H1 (cell line): ENCODE measurements at regions not wholly inside any gene's neighbourhood (a gene's known extent, or its start where the extent isn't known, plus 50 kb on each side); places are given as distances from the start of the nearest gene placed in this dataset.

ENCODE experiments used
- CTCF ChIA-PET: fragments of 300-600 bp; sonication (Branson Sonifier 250); formaldehyde crosslinking; loops from one replicate; lab custom pipeline; 2021; ENCODE audit not compliant: partially characterized antibody; lab: Charles Lee
- POLR2A ChIA-PET: fragments of 300-600 bp; sonication (Branson Sonifier 250); formaldehyde crosslinking; loops from one replicate; lab custom pipeline; 2021; ENCODE audit warnings: inconsistent platforms; ENCODE audit not compliant: partially characterized antibody; lab: Charles Lee
- DNase-seq, 2 experiments: peaks; one replicate each; pipeline versions ENCODE4 v3.0.0 to v3.0.0-alpha.2; 2010 to 2022; ENCODE audit warnings: low spot score in 2 of 2, low read depth in 1 of 2, mixed read lengths in 1 of 2
- FAIRE-seq: peaks from 2 replicates; lab custom pipeline; 2011; peaks lifted over from hg19 to GRCh38; lab: Jason Lieb, UNC
- H2AFZ ChIP-seq: 2 replicates; pipeline ENCODE4 v1.8.1; 2012; ENCODE audit warnings: low read length, inconsistent platforms
- H2AK5ac ChIP-seq: 2 replicates; pipeline ENCODE4 v1.6.1; 2013; ENCODE audit warnings: low read depth, low read length
- H2BK120ac ChIP-seq: replicated peaks from 2 replicates; pipeline ENCODE3; 2013; ENCODE audit warnings: low read depth, low read length, inconsistent platforms
- H2BK12ac ChIP-seq: 2 replicates; pipeline ENCODE4 v1.6.1; 2013; ENCODE audit warnings: low read depth, low read length
- H2BK15ac ChIP-seq: 2 replicates; pipeline ENCODE4 v1.6.1; 2013; ENCODE audit warnings: low read length
- H2BK20ac ChIP-seq: 2 replicates; pipeline ENCODE4 v1.6.1; 2013; ENCODE audit warnings: low read length
- H2BK5ac ChIP-seq: 2 replicates; pipeline ENCODE4 v1.6.1; 2013; ENCODE audit warnings: low read depth, low read length
- H3K14ac ChIP-seq: 2 replicates; pipeline ENCODE4 v1.6.1; 2013; ENCODE audit warnings: inconsistent platforms; ENCODE audit not compliant: insufficient read length
- H3K18ac ChIP-seq: 2 replicates; pipeline ENCODE4 v1.6.1; 2013; ENCODE audit warnings: low read length; ENCODE audit errors: extremely low read depth
- H3K23ac ChIP-seq: 2 replicates; pipeline ENCODE4 v1.6.1; 2013; ENCODE audit warnings: inconsistent platforms; ENCODE audit not compliant: insufficient read length
- H3K23me2 ChIP-seq: 2 replicates; pipeline ENCODE4 v1.6.1; 2013; ENCODE audit warnings: low read depth, low read length
- H3K27ac ChIP-seq: 2 replicates; pipeline ENCODE4 v1.6.1; 2011; ENCODE audit warnings: low read depth, low read length, inconsistent platforms
- H3K27me3 ChIP-seq, 4 experiments: replicated peaks in 1 of 4; 1 replicate in 1 of 4; 2 replicates in 3 of 4; pipeline versions ENCODE4 v1.6.1 to v1.8.1; 2011 to 2013; ENCODE audit warnings: low read length in 3 of 4, mild to moderate bottlenecking in 3 of 4, inconsistent platforms in 2 of 4, mixed read lengths in 2 of 4, moderate library complexity in 1 of 4; ENCODE audit not compliant: control insufficient read depth in 3 of 4, insufficient read depth in 3 of 4; ENCODE audit errors: extremely low read depth in 1 of 4
- H3K36me3 ChIP-seq, 4 experiments: 2 replicates each; pipeline versions ENCODE4 v1.6.1 to v1.8.1; 2011 to 2013; ENCODE audit warnings: mild to moderate bottlenecking in 4 of 4, low read length in 3 of 4, moderate library complexity in 2 of 4, control low read depth in 1 of 4, inconsistent platforms in 1 of 4; ENCODE audit not compliant: insufficient read depth in 4 of 4, control insufficient read depth in 2 of 4
- H3K4ac ChIP-seq: replicated peaks from 2 replicates; pipeline ENCODE3; 2013; ENCODE audit warnings: low read length, low read depth, mixed read lengths, inconsistent platforms; ENCODE audit not compliant: insufficient read length
- H3K4me1 ChIP-seq, 4 experiments: replicated peaks in 1 of 4; 1 replicate in 1 of 4; 2 replicates in 3 of 4; pipeline versions ENCODE4 v1.6.1 to v1.8.1; 2011 to 2013; ENCODE audit warnings: low read length in 3 of 4, inconsistent platforms in 2 of 4, mixed read lengths in 1 of 4; ENCODE audit not compliant: insufficient read depth in 4 of 4, control insufficient read depth in 3 of 4
- H3K4me2 ChIP-seq, 2 experiments: 2 replicates each; pipeline versions ENCODE4 v1.6.1 to v1.8.1; 2011 to 2013; ENCODE audit warnings: low read depth in 2 of 2, low read length in 2 of 2, control low read depth in 1 of 2, inconsistent platforms in 1 of 2, mild to moderate bottlenecking in 1 of 2; ENCODE audit not compliant: insufficient read depth in 1 of 2
- H3K4me3 ChIP-seq, 4 experiments: fragments of 200-600, 300-600 bp in 1 of 4; sonication (generic), shearing (Covaris generic), sonication (Bioruptor Twin) in 1 of 4; 2 replicates each; pipeline versions ENCODE4 v1.5.1 to v1.8.1; 2011 to 2016; ENCODE audit warnings: low read length in 4 of 4, low read depth in 3 of 4, control low read depth in 2 of 4, inconsistent platforms in 2 of 4, mild to moderate bottlenecking in 2 of 4, mixed read lengths in 1 of 4, moderate library complexity in 1 of 4; ENCODE audit not compliant: insufficient read depth in 2 of 4; ENCODE audit errors: extremely low read depth in 1 of 4
- H3K56ac ChIP-seq: replicated peaks from 2 replicates; pipeline ENCODE3; 2013; ENCODE audit warnings: low read depth, mild to moderate bottlenecking, mixed read lengths, low read length, inconsistent platforms; ENCODE audit not compliant: insufficient read length
- H3K79me1 ChIP-seq: 2 replicates; pipeline ENCODE4 v1.6.1; 2013; ENCODE audit warnings: low read depth, low read length, control low read depth
- H3K79me2 ChIP-seq, 2 experiments: 2 replicates each; pipeline versions ENCODE4 v1.6.1 to v1.8.1; 2012 to 2013; ENCODE audit warnings: low read length in 2 of 2, mild to moderate bottlenecking in 2 of 2, inconsistent platforms in 1 of 2; ENCODE audit not compliant: insufficient read depth in 2 of 2, control insufficient read depth in 1 of 2
- H3K9ac ChIP-seq, 4 experiments: replicated peaks in 1 of 4; 1 replicate in 1 of 4; 2 replicates in 3 of 4; pipeline versions ENCODE4 v1.6.1 to v1.8.1; 2011 to 2013; ENCODE audit warnings: low read depth in 3 of 4, low read length in 3 of 4, control low read depth in 2 of 4, mild to moderate bottlenecking in 2 of 4, moderate library complexity in 2 of 4, inconsistent platforms in 1 of 4; ENCODE audit errors: extremely low read depth in 1 of 4
- H3K9me3 ChIP-seq, 2 experiments: 2 replicates each; pipeline versions ENCODE4 v1.6.1 to v1.8.1; 2012 to 2013; ENCODE audit warnings: mild to moderate bottlenecking in 2 of 2, moderate library complexity in 2 of 2, control low read depth in 1 of 2, inconsistent platforms in 1 of 2, low read depth in 1 of 2, low read length in 1 of 2, mixed read lengths in 1 of 2; ENCODE audit not compliant: insufficient read depth in 2 of 2
- H4K20me1 ChIP-seq, 2 experiments: replicated peaks in 1 of 2; 2 replicates each; pipeline versions ENCODE3 to v1.8.1; 2011 to 2013; ENCODE audit warnings: inconsistent platforms in 2 of 2, low read length in 2 of 2, mild to moderate bottlenecking in 1 of 2; ENCODE audit not compliant: insufficient read depth in 2 of 2, control insufficient read depth in 1 of 2
- H4K5ac ChIP-seq: 2 replicates; pipeline ENCODE4 v1.6.1; 2013; ENCODE audit warnings: low read length, low read depth, mixed read lengths, inconsistent platforms; ENCODE audit not compliant: insufficient read length
- H4K8ac ChIP-seq: 2 replicates; pipeline ENCODE4 v1.8.0; 2013; ENCODE audit warnings: mild to moderate bottlenecking, moderate library complexity, low read length, inconsistent platforms; ENCODE audit not compliant: insufficient read depth; ENCODE audit errors: extremely low read depth
- H4K91ac ChIP-seq: replicated peaks from 2 replicates; pipeline ENCODE3; 2013; ENCODE audit warnings: low read length, mixed read lengths, inconsistent platforms; ENCODE audit not compliant: insufficient read length
- CEBPB ChIP-seq: IDR thresholded peaks from 2 replicates; pipeline ENCODE4 v1.6.1; 2012; ENCODE audit warnings: low read depth, low read length
- EZH2 ChIP-seq: fragments of 200-600 bp; sonication (generic); IDR thresholded peaks from 2 replicates; pipeline ENCODE4 v1.7.1; 2012; ENCODE audit warnings: low read depth, mild to moderate bottlenecking, moderate library complexity, low read length, inconsistent platforms; ENCODE audit not compliant: severe bottlenecking
- RNF2 ChIP-seq: fragments of 200-900, 300-1000 bp; sonication (generic); IDR thresholded peaks from 2 replicates; pipeline ENCODE4 v1.7.1; 2016; ENCODE audit warnings: borderline replicate concordance, low read depth, mild to moderate bottlenecking, antibody characterized with exemption, low read length; ENCODE audit not compliant: poor library complexity, severe bottlenecking; ENCODE audit errors: missing control alignments
- SAP30 ChIP-seq: fragments of 300-600 bp; sonication (generic); IDR thresholded peaks from 2 replicates; pipeline ENCODE4 v1.7.1; 2012; ENCODE audit warnings: low read length, moderate library complexity, mild to moderate bottlenecking, inconsistent platforms; ENCODE audit not compliant: insufficient read depth, insufficient replicate concordance
- SP2 ChIP-seq: IDR thresholded peaks from 2 replicates; pipeline ENCODE4 v1.6.1; 2012; ENCODE audit warnings: mild to moderate bottlenecking, low read length, inconsistent platforms
- WGBS, 2 experiments: shearing (Covaris generic) in 1 of 2; methylation state at CpG; one replicate each; pipeline versions ENCODE4 v1.1.6 to v1.1.7; 2013 to 2015; ENCODE audit warnings: low lambda C conversion rate in 2 of 2, mixed read lengths in 2 of 2, inconsistent platforms in 1 of 2, low coverage in 1 of 2, missing lambda C conversion rate in 1 of 2; ENCODE audit not compliant: insufficient replicate concordance in 2 of 2, insufficient coverage in 1 of 2, insufficient read length in 1 of 2; ENCODE audit errors: extremely low coverage in 1 of 2, missing lambda C conversion rate in 1 of 2; 5-methylcytosine and 5-hydroxymethylcytosine counted together

- Histone ChIP-seq H3K79me2 (no peaks in the 10 kb centered on the region), H3K79me1 (no peaks in the 10 kb centered on the region), H2AK5ac (no peak overlapping the region), H3K14ac (no peak overlapping the region), H2BK20ac (no peak overlapping the region), H3K9me3 (peaks cover 4 to 33% of the 10 kb centered on the region in 2 experiments), H3K56ac (no peak overlapping the region), H4K20me1 (peaks cover 0 to 1% of the 10 kb centered on the region in 2 experiments), H3K4me3 (no peak overlapping the region), H3K23ac (no peak overlapping the region), H3K23me2 (peaks cover 2% of the 10 kb centered on the region; the same call in 1 of the 2 replicates), H2BK5ac (no peak overlapping the region), H2AFZ (no peak overlapping the region), H2BK12ac (no peak overlapping the region), H3K9ac (no peak overlapping the region), H3K27me3 (peaks cover 0 to 10% (median 2%) of the 10 kb centered on the region in 4 experiments; a peak in 4 of 7 replicates), H3K27ac (no peak overlapping the region), H3K36me3 (no peaks in the 10 kb centered on the region), H4K8ac (no peak overlapping the region), H2BK15ac (no peak overlapping the region), H3K4me2 (no peak overlapping the region), H3K4ac (no peak overlapping the region), H4K5ac (no peak overlapping the region), H4K91ac (no peak overlapping the region), H3K18ac (no peak overlapping the region), H2BK120ac (no peak overlapping the region), H3K4me1 (no peaks in the 10 kb centered on the region; a peak in 2 of 7 replicates)
- ChIA-PET POLR2A (no interaction called here), CTCF (interaction anchor here (0.7 to 3.0 kb wide), 4 partner anchors 14 to 125 kb away, joined by 3 to 17 read pairs (median 4); no protein-coding TSS in a partner anchor)
- FAIRE-seq (no peak), DNase-seq (no peak)
- TF ChIP-seq SAP30 = no peak
- no peak for TF ChIP-seq CEBPB
- no peak for TF ChIP-seq SP2
- TF ChIP-seq EZH2 = no peak
- no peak for TF ChIP-seq RNF2
- 78% methylated on average over 6 of the region's 8 CpGs; no CpG with 5 or more reads in 1 of the 2 experiments for WGBS, 2 experiments
Observed at GRCh38 chr7:4629287-4629895, 52.7 kb upstream of the FOXK1 start.
